Stomach (tissue), 8 donors: ENCODE measurements at regions not wholly inside any gene's neighbourhood (a gene's known extent, or its start where the extent isn't known, plus 50 kb on each side); places are given as distances from the start of the nearest gene placed in this dataset.
A peak's percentile ranks its signal among the peaks of the same experiment; 100 is the strongest.

Experiments used
- DNase-seq, 2 donors: peaks; one replicate each; pipeline versions ENCODE4 v3.0.0 to v3.0.0-alpha.2; 2013 to 2019
- H3K27ac ChIP-seq, 5 donors: fragments of 200-600 bp in 4 of 5; sonication (generic) in 4 of 5; one replicate each; pipeline ENCODE4 v1.5.1; 2013 to 2019; ENCODE audit warnings: mild to moderate bottlenecking in 1 of 5, moderate library complexity in 1 of 5
- H3K27me3 ChIP-seq, 3 donors: fragments of 200-600 bp; sonication (generic); one replicate each; pipeline ENCODE4 v1.5.1; 2017 to 2019; ENCODE audit warnings: mixed run types in 1 of 3
- H3K36me3 ChIP-seq, 4 donors: fragments of 200-600 bp; sonication (generic); 1 replicate in 3 of 4; 2 replicates in 1 of 4; pipeline ENCODE4 v1.5.1; 2016 to 2019
- H3K4me1 ChIP-seq, 4 donors: fragments of 200-600 bp; sonication (generic); one replicate each; pipeline ENCODE4 v1.5.1; 2016 to 2019
- H3K4me3 ChIP-seq, 4 donors: fragments of 200-600 bp; sonication (generic) in 3 of 4; one replicate each; pipeline ENCODE4 v1.5.1; 2016 to 2019; ENCODE audit warnings: mild to moderate bottlenecking in 1 of 4
- H3K9me3 ChIP-seq, 4 donors: fragments of 200-600 bp; sonication (generic); one replicate each; pipeline ENCODE4 v1.5.1; 2016 to 2019
- CTCF ChIP-seq, 7 experiments: fragments of 450-650 bp in 4 of 7; fragments of 200-600 bp in 3 of 7; sonication (generic) in 3 of 7; IDR thresholded peaks; one replicate each; pipeline ENCODE4 v1.5.1; 2016 to 2019; ENCODE audit warnings: antibody characterized with exemption in 7 of 7, control low read depth in 2 of 7, mild to moderate bottlenecking in 1 of 7
- EP300 ChIP-seq: sonication (generic); formaldehyde crosslinking; IDR thresholded peaks from one replicate; pipeline ENCODE4 v1.6.1; 2017; ENCODE audit warnings: antibody characterized with exemption
- POLR2A ChIP-seq, 4 donors: fragments of 450-650 bp; IDR thresholded peaks; one replicate each; pipeline ENCODE4 v1.6.1; 2016; ENCODE audit warnings: antibody characterized with exemption in 4 of 4, control low read depth in 2 of 4, mild to moderate bottlenecking in 1 of 4, moderate library complexity in 1 of 4
- POLR2AphosphoS5 ChIP-seq, 3 donors: sonication (generic); formaldehyde crosslinking; IDR thresholded peaks; one replicate each; pipeline ENCODE4 v1.6.1; 2016; ENCODE audit warnings: antibody characterized with exemption in 3 of 3
- WGBS, 5 donors: extraction: QIAGEN DNeasy Blood & Tissue Kit in 3 of 5; methylation state at CpG; one replicate each; pipeline versions ENCODE4 v1.1.5 to v1.1.7; 2013 to 2018; 5-methylcytosine and 5-hydroxymethylcytosine counted together
- intact Hi-C: fragments of 100-400 bp; cut with DNase I; formaldehyde crosslinking; loops from one replicate; pipeline ENCODE4 v1.15.1; 2023; ENCODE audit warnings: low total_unique reads
- donor health status: healthy with polysubstance abuse.
- donor health status: Bipolar disorder and iron deficiency.
- donor health status: healthy.

DNA sequence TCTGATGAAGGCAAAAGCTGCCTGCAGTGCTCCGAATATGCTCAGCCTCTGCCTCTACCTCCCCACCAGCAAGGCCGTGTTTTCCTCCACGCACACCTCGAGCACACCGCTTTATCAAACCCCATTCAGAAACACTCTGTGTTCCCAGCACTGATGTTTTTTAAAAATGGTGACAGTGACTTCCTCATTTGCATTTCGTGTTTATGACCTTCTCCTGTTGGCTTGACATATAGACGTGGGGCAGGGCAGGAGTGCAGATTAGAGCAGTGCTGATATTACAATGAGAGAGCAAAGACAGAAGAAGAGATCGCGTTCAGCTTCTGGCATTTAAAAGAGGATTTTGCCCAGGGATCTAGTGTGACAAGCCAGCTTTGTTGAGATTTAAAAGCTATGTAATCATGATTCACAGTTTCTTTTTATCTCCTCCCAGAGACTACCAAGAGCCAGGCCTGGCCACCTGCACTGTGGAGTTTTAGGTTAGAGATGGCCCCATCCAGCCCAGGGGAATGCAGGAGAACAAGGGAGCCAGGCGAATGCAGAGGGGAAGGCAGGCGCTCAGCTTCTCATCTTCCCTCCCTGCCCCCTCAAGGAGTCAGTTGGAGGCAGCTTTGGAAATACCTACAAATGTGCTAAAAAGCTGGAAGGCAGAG, 61.5 kb upstream of the NEDD4L start:
- Histone ChIP-seq H3K4me1 (peaks cover 0 to 30% (median 17%) of the 10 kb centered on the region in 4 donors), H3K4me3 (no peak overlapping the region), H3K36me3 (no peaks in the 10 kb centered on the region), H3K9me3 (peaks cover 0 to 1% (median 0%) of the 10 kb centered on the region in 4 donors), H3K27me3 (no peaks in the 10 kb centered on the region), H3K27ac (peak overlapping the region in 3 of 5 donors; percentile 5 to 70 (median 7))
- WGBS, 5 donors = 63 to 74% (median 70%) methylated on average over 11 of the region's 11 CpGs
- no peak for TF ChIP-seq POLR2A (IDR thresholded peaks at IDR 0.05)
- no peak for TF ChIP-seq CTCF (IDR thresholded peaks at IDR 0.05)
- no peak for TF ChIP-seq EP300
- no peak for TF ChIP-seq POLR2AphosphoS5 (IDR thresholded peaks at IDR 0.05)
- intact Hi-C loops = no loop called here
- no peak for DNase-seq

DNA sequence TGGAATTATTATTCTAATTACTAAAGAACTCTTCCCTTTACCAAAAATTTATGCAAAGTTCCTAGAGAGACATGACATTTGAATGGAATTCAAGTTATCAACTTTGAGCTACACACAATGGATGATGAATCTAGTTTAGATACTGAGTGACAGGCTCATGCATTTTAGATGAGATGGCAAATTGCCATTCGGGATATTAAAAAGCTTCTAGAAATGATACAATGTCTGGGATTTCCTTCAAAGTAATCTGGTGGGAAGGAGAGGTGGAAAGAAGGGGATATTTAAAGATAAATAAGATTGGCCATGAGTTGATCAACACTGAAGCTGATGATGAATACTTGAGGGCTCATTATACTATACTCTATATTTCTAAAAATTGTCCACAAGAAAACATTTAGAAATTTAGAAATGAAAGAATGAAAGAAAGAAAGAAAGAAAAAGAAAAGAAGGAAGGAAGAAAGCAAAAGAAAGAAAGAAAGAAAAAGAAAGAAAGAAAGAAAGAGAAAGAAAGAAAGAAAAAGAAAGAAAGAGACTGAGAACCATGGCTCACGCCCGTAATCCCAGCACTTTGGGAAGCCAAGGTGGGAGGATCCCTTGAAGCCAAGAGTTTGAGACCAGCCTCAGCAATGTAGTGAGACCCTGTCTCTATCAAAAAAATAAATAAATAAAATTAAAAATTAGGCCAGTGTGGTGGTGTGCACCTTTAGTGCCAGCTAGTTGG, 62.6 kb upstream of the NEDD4L start:
- TF ChIP-seq CTCF (IDR thresholded peaks at IDR 0.05) (no peak), EP300 (no peak), POLR2A (IDR thresholded peaks at IDR 0.05) (no peak), POLR2AphosphoS5 (IDR thresholded peaks at IDR 0.05) (no peak)
- Histone ChIP-seq H3K36me3 (no peaks in the 10 kb centered on the region), H3K27me3 (no peaks in the 10 kb centered on the region), H3K4me1 (peaks cover 4 to 39% (median 20%) of the 10 kb centered on the region in 4 donors), H3K9me3 (no peaks in the 10 kb centered on the region), H3K27ac (peak overlapping the region in 3 of 5 donors; percentile 7 to 70 (median 49)), H3K4me3 (no peak overlapping the region)
- intact Hi-C loops = no loop called here
- DNase-seq = no peak
- WGBS, 5 donors = 74 to 82% (median 75%) methylated on average over 3 of the region's 3 CpGs

DNA sequence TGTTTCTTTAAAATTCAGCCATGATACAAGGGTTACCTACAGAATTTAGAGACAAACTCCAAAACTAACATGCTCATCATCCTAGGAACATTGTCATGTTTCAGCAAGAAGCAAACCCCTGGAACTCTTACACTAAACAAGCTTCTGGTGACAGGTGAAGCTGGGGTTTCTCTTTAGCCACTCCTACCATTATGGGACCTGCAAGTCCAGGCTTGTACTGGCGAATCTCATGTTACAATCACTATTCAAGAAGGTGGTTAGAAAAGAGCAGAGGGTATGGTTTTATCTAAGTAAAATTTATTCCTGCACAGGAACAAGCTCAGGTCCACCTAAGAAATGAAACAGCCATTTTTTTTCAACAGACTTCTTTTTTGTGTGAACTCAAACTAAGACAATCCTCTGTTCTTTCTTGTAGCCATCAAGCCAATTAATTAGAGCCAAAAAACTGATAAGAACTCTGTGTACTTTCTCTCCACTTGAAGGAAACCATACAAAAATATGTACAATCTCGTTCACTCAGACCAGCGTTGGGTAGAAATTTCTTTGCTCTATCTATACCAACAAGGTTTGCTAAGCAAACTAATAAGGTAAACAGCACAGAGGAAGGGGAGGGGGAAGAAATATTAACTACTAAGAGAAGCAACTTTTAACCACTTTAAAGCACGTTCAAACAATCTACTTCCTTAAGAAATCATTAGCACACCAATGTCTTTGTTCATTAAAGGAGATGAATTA, 63.3 kb upstream of the NEDD4L start:
- Histone ChIP-seq H3K36me3 (no peaks in the 10 kb centered on the region), H3K27me3 (no peaks in the 10 kb centered on the region), H3K4me3 (no peak overlapping the region), H3K4me1 (peaks cover 4 to 44% (median 21%) of the 10 kb centered on the region in 4 donors), H3K27ac (peak overlapping the region; percentile 3 to 70 (median 34)), H3K9me3 (no peaks in the 10 kb centered on the region)
- intact Hi-C loops = no loop called here
- TF ChIP-seq POLR2AphosphoS5 (IDR thresholded peaks at IDR 0.05) (no peak), POLR2A (IDR thresholded peaks at IDR 0.05) (no peak), EP300 (no peak), CTCF (IDR thresholded peaks at IDR 0.05) (no peak)
- 23 to 47% (median 36%) methylated on average over 4 of the region's 4 CpGs for WGBS, 5 donors
- no peak for DNase-seq

DNA sequence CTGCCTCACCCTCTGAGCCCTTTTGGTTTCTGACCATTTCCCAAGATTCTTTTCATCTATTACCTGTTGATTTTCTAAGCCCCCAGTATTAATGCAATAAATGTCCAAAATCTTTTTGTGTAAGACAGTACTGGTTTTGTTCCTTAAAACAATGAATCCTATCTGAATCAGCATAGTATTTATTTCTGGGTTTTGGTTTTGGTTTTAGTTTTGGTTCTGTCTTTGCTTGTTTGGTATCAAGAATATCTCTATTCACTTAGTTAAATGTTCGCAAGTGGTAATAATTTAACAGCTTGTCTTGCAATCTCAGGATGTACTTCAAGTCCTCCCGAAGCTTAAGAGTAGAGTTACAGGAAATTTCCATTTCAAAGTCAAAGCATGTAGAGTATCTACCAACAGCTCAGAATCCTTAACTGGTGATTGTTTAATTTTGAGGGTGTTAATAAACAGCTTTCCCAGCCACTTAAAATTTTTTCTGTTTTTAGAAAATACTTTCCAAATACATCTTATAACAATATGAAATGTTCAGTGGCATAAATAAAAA, 67.7 kb upstream of the NEDD4L start:
- intact Hi-C loops = no loop called here
- peak overlapping the region; percentile 21 to 84 (median 46) for H3K27ac ChIP-seq
- DNase-seq = no peak
- TF ChIP-seq POLR2A (IDR thresholded peaks at IDR 0.05) (no peak), POLR2AphosphoS5 (IDR thresholded peaks at IDR 0.05) (no peak), EP300 (no peak), CTCF (IDR thresholded peaks at IDR 0.05) (no peak)
- WGBS, 5 donors = 11 to 29% (median 24%) methylated on average over 2 of the region's 2 CpGs
- H3K9me3 ChIP-seq = no peaks in the 10 kb centered on the region
- no peaks in the 10 kb centered on the region for H3K27me3 ChIP-seq
- H3K4me1 ChIP-seq = peaks cover 0 to 41% (median 18%) of the 10 kb centered on the region in 4 donors
- H3K36me3 ChIP-seq = no peaks in the 10 kb centered on the region
- peak overlapping the region in 1 of 4 donors; percentile 18 for H3K4me3 ChIP-seq
